H1 (cell line): ENCODE measurements at regions not wholly inside any gene's neighbourhood (a gene's known extent, or its start where the extent isn't known, plus 50 kb on each side); places are given as distances from the start of the nearest gene placed in this dataset.

Experiments used
- ATF2 ChIP-seq: IDR thresholded peaks from 2 replicates; pipeline ENCODE4 v1.6.1; 2012; ENCODE audit warnings: low read length, inconsistent platforms

DNA sequence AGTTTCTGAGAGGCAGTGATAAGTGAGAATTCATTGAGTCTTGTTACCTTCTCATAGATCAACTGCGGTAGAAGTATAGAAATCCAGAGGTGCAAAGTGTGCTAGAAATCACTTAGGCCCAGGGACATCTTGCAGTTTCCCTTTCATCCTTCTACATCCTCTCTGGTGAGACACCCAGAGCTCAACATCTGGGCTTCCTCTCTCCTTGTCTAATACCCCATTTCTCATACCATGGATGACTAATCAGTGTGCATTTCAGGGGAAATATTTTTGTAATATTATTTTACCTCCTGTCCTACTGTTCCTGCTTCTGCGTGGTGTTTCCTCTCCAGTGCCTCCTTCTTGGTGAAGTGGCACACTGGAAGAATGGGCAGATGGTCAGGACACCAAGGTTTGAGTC lies 322.4 kb downstream of the TFAP2B start (continued):
- no peak for TF ChIP-seq ATF2
